Endodermal cell (in vitro differentiated cells): ENCODE measurements at regions not wholly inside any gene's neighbourhood (a gene's known extent, or its start where the extent isn't known, plus 50 kb on each side); places are given as distances from the start of the nearest gene placed in this dataset.

Experiments used
- DNase-seq: peaks from one replicate; pipeline ENCODE4 v3.0.0-alpha.2; 2017
- H3K27ac ChIP-seq: 2 replicates; pipeline ENCODE4 v1.5.1; 2013; ENCODE audit warnings: mild to moderate bottlenecking, low read depth, low read length, moderate library complexity
- H3K27me3 ChIP-seq: 2 replicates; pipeline ENCODE4 v1.6.1; 2013; ENCODE audit warnings: mild to moderate bottlenecking, low read length, moderate library complexity; ENCODE audit not compliant: insufficient read depth, control insufficient read depth, poor library complexity, severe bottlenecking
- H3K36me3 ChIP-seq: 2 replicates; pipeline ENCODE4 v1.7.0; 2013; ENCODE audit warnings: mild to moderate bottlenecking, low read length, moderate library complexity; ENCODE audit not compliant: control insufficient read depth, insufficient read depth
- H3K4me1 ChIP-seq: one replicate; pipeline ENCODE4 v1.7.0; 2013; ENCODE audit warnings: low read length; ENCODE audit not compliant: control insufficient read depth, insufficient read depth
- H3K4me3 ChIP-seq: 2 replicates; pipeline ENCODE4 v1.5.1; 2013; ENCODE audit warnings: mild to moderate bottlenecking, low read length, moderate library complexity
- H3K9ac ChIP-seq: 2 replicates; pipeline ENCODE4 v1.6.1; 2013; ENCODE audit warnings: mild to moderate bottlenecking, low read length, moderate library complexity; ENCODE audit not compliant: poor library complexity, severe bottlenecking; ENCODE audit errors: extremely low read depth
- H3K9me3 ChIP-seq: 2 replicates; pipeline ENCODE4 v1.6.1; 2013; ENCODE audit warnings: mild to moderate bottlenecking, low read length, moderate library complexity; ENCODE audit not compliant: control insufficient read depth
- H3K27ac Mint-ChIP-seq: 2 replicates; pipeline ENCODE4 v1.8.0; 2020; ENCODE audit warnings: mixed read lengths
- H3K27me3 Mint-ChIP-seq: 2 replicates; pipeline ENCODE4 v1.8.0; 2021; ENCODE audit warnings: mild to moderate bottlenecking, mixed read lengths; ENCODE audit not compliant: insufficient read depth
- H3K36me3 Mint-ChIP-seq: 2 replicates; pipeline ENCODE4 v1.8.0; 2020; ENCODE audit warnings: low read depth, mixed read lengths
- H3K4me1 Mint-ChIP-seq: 2 replicates; pipeline ENCODE4 v1.8.0; 2020; ENCODE audit warnings: mixed read lengths
- H3K4me3 Mint-ChIP-seq: 2 replicates; pipeline ENCODE4 v1.8.0; 2020; ENCODE audit warnings: mild to moderate bottlenecking, moderate library complexity, mixed read lengths
- H3K9me3 Mint-ChIP-seq: 2 replicates; pipeline ENCODE4 v1.8.0; 2020; ENCODE audit warnings: mild to moderate bottlenecking, mixed read lengths
- CTCF ChIP-seq: fragments of 200-600 bp; sonication (generic); conservative IDR thresholded peaks from 2 replicates; pipeline ENCODE4 v1.5.0; 2021; ENCODE audit warnings: antibody characterized with exemption, mild to moderate bottlenecking
- WGBS, 2 experiments: methylation state at CpG; one replicate each; pipeline versions ENCODE4 v1.1.5 to v1.1.7; 2013; ENCODE audit warnings: missing lambda C conversion rate in 2 of 2, mixed read lengths in 1 of 2; ENCODE audit not compliant: insufficient coverage in 1 of 2, insufficient read length in 1 of 2; 5-methylcytosine and 5-hydroxymethylcytosine counted together

DNA sequence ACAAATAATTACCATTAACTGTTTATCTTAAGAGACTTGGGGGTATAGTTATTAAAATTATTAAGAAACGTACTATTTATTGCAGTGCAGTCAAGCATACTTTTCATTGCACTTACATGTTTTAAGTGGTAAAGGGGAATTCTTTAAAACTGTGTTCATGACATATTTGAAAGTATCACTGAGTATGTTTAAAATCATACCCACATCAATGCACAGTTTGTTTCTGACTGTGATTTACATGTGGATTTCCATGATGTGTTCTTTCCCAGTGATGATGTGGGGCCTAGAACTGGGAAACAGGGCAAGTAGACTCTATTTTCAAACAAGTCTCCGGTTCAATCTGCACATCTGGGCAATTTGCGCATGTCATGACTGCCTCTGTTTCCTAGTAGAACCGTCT is 340.5 kb upstream of the OBI1 start:
- 89 to 91% methylated on average over 3 to 4 of the region's 4 CpGs for WGBS, 2 experiments
- no peak for TF ChIP-seq CTCF

GRCh38 chr13:78998630-78999315 is 339.8 kb upstream of the OBI1 start:
- Mint-ChIP-seq H3K4me3 (no peak overlapping the region), H3K9me3 (no peaks in the 10 kb centered on the region), H3K27me3 (peaks cover 2% of the 10 kb centered on the region), H3K36me3 (no peaks in the 10 kb centered on the region), H3K4me1 (peaks cover 2% of the 10 kb centered on the region), H3K27ac (no peak overlapping the region)
- WGBS, 2 experiments = 89 to 92% methylated on average over 4 of the region's 4 CpGs
- Histone ChIP-seq H3K36me3 (no peaks in the 10 kb centered on the region), H3K27me3 (peaks cover 9% of the 10 kb centered on the region), H3K27ac (no peak overlapping the region), H3K4me1 (no peaks in the 10 kb centered on the region), H3K4me3 (no peak overlapping the region), H3K9me3 (no peaks in the 10 kb centered on the region), H3K9ac (no peak overlapping the region)
- DNase-seq = no peak
- no peak for TF ChIP-seq CTCF

More for the DNA sequence above, 340.5 kb upstream of the OBI1 start:
- Histone ChIP-seq H3K27me3 (peaks cover 9% of the 10 kb centered on the region), H3K36me3 (no peaks in the 10 kb centered on the region), H3K27ac (no peak overlapping the region), H3K9me3 (no peaks in the 10 kb centered on the region), H3K4me1 (no peaks in the 10 kb centered on the region), H3K9ac (no peak overlapping the region), H3K4me3 (no peak overlapping the region)
- Mint-ChIP-seq H3K9me3 (no peaks in the 10 kb centered on the region), H3K27ac (no peak overlapping the region), H3K36me3 (no peaks in the 10 kb centered on the region), H3K4me1 (no peaks in the 10 kb centered on the region), H3K27me3 (peaks cover 2% of the 10 kb centered on the region), H3K4me3 (no peak overlapping the region)
- no peak for DNase-seq

DNA sequence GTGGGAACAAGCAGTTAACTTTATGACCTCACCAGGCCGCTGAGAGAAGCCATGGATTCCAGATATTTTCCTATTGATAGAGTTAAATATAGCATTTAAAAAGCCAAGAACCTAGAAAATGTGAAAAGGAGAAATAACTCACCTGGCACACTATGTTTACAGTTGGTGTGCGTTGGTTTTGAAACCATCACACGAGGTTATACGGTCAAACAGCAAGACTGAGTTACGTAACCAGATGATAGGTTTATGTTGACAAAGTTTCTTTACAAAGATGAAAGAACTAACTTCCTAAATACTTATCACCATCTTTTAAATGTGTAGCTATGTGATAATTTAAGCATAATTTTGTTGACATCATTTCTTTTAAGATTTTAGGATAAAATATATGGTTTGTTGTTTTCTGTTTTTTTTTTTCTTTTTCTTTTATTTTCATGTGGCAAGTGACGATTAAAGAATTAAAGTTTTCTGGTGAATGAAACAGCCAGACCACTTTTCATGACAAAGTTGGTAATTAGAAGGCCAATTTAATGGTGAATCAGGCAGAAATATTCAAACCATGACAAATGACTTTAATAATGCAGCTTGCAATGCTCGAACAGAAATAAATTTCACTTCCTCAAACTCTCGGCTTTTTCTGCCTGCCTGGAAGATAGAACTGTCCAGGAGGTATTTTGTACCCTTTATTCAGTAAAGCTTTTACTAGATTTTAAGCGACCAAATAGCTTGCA is 339.1 kb upstream of the OBI1 start:
- TF ChIP-seq CTCF = no peak
- no peaks in the 10 kb centered on the region for H3K36me3 ChIP-seq
- no peaks in the 10 kb centered on the region for H3K9me3 ChIP-seq
- H3K27ac Mint-ChIP-seq = no peak overlapping the region
- H3K27me3 ChIP-seq = peaks cover 9% of the 10 kb centered on the region
- DNase-seq = no peak
- H3K4me3 ChIP-seq = no peak overlapping the region
- WGBS, 2 experiments = 89 to 97% methylated on average over 6 to 8 of the region's 9 CpGs
- H3K27me3 Mint-ChIP-seq = peaks cover 2% of the 10 kb centered on the region
- H3K4me3 Mint-ChIP-seq = no peak overlapping the region
- no peaks in the 10 kb centered on the region for H3K4me1 ChIP-seq
- no peak overlapping the region for H3K9ac ChIP-seq
- H3K9me3 Mint-ChIP-seq = no peaks in the 10 kb centered on the region
- no peaks in the 10 kb centered on the region for H3K36me3 Mint-ChIP-seq
- H3K27ac ChIP-seq = no peak overlapping the region
- H3K4me1 Mint-ChIP-seq = peaks cover 2% of the 10 kb centered on the region
